HG03060 (cell line): ENCODE measurements at regions not wholly inside any gene's neighbourhood (a gene's known extent, or its start where the extent isn't known, plus 50 kb on each side); places are given as distances from the start of the nearest gene placed in this dataset.
"Not testable (repeated sequence)": the region's sequence is repeated elsewhere in the genome, so short reads cannot be mapped to it uniquely, and the experiment has no call there.

ENCODE experiments used
- ATAC-seq: cut with Tn5 transposase; IDR thresholded peaks from one replicate; pipeline ENCODE4 v1.9.1; 2021; ENCODE audit warnings: low read depth, moderate number of reproducible peaks; ENCODE audit not compliant: unreplicated experiment

DNA sequence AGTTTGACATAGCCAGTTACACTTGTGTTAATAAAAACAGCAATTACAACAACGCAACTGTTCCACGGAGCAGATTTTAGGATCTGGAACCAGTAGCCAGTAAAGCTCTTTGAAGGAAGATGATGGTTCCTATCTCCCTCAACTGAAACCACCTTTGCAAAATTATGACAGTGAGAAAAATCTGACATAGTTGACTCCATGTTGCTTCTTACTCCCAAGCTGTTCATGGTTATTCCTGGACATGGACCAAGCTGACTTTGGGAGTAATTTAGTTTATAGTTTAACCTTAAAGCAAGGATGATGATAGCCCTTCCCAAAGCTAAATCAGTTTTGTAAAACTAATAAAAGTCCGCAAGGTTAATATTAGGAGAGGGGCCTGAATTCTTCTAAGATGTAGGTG, 518.0 kb upstream of the ZP4 start:
- no peak for ATAC-seq

DNA sequence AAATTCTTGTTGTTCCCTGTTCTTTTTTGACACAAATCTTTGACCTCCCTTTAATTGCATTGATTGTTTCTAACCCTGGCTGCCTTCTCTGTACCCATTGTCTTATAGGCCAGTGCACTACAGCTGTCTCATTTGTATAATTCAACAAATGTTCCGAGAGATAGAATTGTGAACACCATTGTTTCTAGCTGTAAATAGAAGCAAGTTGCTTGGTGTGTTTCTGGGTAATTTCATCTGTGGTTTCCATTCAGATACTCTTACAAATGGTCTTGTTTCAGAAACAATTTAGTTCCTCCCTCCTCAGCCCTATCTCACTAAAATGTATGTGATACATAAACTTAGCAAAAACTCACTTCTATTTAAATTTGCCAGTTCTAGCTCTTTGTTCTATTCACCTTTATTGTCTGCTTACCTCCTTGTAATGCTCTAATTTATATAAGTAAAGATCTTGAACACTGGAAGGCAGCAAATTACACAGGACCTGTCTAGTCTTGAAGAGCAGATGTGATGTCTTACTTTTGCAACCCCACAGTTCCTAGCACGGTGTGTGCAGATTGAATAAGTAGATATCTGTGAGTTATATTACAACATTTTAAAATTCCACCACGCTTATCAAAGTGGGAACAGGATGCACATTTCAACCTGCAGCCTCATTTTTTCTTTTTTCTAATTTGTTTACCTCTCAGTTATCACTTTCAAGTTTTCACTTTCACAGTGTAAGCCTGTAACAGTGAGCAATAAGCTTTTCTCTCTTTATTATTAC, 515.6 kb upstream of the ZP4 start:
- no peak for ATAC-seq

DNA sequence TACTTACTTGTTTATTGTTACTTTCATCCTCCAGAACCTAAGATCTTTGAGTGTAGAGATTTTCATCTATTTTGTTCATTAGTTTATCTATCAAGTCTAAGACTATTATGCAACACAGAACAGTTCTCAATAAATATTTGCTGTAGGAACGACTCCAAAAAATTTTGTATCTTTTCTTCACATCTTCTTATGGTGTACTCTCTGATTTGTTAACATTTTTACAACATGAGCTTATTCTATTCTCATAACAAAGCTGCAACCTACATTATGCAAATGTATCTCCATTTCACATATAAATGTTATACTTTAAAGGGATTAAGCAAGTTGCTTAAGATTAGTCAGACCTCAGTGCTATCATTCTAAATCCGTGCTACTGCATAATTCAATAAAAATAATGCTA, 514.2 kb upstream of the ZP4 start:
- no peak for ATAC-seq

DNA sequence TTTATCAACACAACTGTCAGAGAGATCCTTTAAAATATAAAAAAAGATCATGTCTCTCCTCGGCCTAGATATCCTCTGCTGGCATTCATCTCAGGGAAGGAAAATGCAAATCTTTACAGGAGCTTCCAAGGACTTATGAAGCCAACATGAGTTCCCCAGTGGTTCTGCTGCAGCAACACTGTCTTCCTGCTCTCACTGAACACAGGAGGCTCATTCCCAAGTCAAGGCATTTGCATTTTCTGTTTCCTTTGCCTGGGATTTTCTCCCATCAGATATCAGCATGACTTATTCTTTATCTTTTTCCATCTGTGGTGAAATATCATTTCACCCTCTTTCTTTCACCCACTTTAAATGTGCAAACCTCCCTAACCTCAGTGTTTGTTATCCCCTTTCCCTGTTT, 513.8 kb upstream of the ZP4 start:
- no peak for ATAC-seq

DNA sequence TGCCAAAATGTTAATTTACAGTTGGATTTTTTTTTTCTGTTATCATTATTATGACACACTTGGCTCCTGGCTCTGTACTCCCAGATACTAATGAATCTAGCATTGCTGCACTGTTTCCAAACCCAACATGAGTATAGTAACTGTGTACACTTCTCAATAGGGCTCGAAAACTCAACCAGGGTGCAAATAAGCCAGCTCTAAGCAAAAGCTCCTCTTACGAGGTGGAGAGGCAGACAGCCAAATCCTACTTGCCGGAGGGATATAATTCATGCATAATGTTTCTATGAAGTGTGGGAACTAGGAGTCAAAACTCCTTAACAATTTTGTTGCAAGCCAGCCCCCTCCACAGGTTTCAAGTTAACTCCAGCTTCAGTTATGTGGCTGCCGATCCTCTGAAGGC, 510.4 kb upstream of the ZP4 start:
- no peak for ATAC-seq

DNA sequence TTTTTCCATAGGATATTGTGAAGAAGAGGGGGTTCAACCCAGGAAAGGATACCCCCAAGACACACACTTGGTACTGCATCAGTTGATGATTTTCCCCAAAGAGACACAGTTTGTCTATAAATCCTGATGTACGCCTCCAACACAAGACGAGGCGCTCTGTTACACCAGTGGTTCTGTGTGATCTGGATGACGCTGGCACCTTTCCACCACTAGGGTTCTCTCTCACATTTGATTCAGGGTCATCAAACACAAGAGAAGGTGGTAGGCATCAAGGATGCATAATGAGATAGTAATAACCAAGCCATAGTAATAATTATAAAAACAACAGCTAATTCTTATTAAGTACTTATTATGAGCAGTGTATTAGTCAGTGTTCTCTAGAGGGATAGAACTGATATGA, 508.8 kb upstream of the ZP4 start:
- no peak for ATAC-seq

DNA sequence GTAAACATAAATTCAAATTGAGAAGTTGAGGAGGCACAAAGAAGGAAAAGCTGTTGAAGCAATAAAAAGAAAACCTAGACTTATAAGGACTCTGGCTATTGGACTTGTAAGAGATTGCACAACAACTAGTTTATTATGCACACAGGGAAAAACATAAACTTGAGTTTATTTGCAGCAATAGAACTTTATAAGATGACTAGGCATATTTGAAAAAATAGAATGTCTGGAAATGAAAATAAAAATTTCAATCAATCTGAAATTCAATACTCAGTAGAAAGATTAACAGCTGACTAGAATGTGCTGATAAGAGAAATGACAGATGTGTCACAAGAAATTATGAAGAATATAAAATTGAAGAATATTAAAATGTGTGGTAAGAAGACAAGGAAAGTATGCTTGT, 505.4 kb upstream of the ZP4 start:
- ATAC-seq, result no peak

DNA sequence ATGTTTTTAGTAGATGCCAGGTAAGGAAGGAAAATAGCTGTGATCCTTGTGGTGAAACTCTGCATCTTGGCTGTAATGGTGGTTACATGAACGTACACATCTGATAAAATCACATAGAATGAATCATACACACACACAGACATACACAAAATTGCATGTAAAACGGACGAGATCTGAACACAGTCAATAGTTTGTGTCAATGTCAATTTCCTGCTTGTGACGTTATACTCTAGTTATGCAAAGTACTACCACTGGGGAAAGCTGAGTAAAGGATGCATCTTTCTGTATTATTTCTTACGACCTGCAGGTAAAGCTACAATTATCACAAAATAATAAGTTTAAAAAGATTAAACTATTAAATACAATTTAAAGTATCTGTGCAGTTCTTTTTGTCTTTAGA, 493.7 kb upstream of the ZP4 start:
- no peak for ATAC-seq

DNA sequence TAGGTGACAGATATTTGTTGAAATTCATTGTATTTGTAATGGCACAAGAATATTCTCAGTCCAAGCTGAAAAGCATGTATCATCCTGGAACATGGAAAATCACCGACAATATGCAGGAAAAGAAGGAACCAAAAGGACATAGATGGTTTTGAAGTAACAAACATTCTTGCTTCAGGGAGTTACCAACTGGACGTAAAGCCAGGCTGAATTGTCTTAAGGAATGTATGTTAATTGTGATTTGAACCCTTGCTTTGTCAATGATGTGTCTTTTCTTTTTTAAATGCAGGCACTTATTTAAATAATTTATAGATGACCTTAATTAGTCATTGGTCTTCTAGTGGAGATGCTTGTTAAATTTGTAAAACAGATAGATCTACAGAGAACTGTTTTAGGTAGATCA, 489.4 kb upstream of the ZP4 start:
- no peak for ATAC-seq

DNA sequence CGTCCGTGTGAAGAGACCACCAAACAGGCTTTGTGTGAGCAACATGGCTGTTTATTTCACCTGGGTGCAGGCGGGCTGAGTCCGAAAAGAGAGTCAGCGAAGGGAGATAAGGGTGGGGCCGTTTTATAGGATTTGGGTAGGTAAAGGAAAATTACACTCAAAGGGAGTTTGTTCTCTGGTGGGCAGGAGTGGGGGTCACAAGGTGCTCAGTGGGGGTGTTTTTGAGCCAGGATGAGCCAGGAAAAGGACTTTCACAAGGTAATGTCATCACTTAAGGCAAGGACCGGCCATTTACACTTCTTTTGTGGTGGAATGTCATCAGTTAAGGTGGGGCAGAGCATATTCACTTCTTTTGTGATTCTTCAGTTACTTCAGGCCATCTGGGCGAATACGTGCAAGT, 488.7 kb upstream of the ZP4 start:
- ATAC-seq, result not testable (repeated sequence)

DNA sequence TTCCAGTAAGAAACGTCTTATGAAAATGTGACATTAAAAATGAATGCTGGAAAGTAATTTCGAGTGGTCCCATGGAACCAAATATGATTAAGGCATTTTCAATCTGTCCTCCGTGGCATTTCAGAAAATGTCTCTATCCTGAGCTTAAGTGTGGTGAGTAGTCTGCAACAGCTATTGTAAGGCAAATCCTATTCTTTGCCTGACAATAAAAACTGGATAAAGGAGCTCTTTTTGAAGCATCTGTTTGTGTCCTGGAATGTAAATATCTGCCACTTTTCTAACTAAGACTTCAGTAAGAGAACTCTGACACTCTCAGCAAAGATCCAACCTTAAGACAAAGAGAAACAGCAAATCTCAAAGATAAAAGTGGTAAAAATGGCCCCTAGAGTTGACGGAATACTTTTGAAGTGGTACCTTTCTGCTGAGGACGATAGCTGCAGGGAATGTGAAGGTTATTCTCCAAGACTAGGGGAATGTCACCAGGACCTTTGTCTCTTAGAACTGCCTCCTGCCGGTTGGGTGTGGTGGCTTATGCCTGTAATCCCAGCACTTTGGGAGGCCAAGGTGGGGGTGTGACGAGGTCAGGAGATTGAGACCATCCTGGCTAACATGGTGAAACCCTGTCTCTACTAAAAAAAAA, 486.7 kb upstream of the ZP4 start:
- no peak for ATAC-seq

DNA sequence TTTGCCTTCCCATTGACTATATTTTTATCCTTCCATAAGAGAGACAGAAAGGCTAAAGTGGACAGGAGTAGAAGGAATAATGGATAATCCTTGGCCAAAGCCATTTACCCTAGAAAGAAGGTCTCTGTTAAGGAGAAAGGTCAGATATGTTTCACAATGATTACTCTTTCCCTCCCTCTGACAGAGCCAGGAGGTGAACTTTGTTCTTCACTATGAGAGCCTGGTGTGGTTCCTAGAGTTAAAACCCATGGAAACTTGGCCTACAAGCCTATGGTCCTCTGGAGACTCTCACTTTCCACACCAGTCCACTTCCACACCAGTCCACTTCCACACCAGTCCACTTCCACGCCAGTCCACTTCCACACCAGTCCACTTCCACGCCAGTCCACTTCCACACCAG, 479.9 kb upstream of the ZP4 start:
- ATAC-seq, result no peak

DNA sequence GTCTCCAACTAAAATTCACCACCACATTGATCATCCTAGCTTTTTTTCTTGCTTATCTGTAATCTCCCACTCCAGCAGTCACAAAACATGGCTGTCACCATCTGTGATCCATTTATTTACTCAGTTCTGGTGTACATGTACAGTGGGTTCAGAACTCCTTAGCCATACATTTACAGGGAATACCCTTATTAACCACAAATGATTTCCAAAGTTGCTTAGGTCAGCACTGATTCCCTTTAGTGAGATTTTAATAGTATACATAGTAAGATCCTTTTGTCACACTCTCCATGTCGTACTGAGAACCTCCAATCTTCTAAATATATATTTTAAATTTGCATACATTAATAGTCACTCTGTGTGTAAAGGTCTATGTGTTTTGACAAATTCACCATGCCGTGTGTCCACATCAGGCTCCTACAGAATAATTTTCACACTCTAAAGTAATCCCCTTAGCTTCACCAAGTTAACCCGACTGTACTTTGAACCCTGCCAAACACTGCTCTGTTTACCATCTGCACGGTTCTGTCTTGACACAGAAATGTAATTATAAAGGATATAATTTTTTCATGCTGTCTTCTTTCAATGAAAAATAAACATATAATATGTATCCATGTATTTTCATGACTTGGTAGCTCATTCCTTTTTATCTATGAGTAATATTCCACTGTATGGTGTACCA, 473.6 kb upstream of the ZP4 start:
- ATAC-seq, result no peak

DNA sequence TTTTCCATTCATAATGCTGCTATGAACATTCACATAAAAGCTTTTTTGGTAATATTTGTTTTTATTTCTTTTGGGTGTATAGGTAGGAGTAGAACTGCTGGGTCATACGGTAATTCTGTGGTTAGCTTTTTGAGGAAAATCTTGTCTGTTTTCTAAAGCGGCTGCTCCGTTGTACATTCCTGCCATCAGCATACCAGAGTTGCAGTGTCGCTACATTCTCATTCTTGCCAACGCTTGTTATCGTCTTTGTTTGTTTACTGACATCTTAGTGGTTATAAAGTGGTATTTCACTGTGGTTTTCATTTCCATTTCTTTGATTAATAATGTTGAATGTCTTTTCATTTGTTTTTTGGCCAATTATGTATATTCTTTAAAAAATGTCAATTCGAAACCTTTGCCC, 469.8 kb upstream of the ZP4 start:
- ATAC-seq, result no peak

DNA sequence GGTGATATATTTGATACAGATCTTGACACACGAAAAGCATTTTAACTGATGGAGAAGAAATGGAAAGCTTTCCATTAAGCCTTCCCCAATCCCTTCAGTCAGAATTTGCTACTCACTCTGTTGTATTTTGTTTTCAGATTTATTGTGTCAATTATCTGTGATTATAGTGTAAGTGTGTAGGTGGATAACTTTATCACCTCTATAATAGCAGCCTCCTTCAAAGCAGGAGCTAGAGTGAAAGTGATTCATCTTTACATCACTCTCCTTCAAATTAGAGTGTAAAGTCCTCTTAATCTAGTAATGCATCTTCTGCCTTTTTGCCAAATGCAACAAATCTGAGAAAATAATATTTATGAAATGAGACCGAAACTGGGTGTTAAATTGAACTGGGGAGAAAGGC, 459.7 kb upstream of the ZP4 start:
- ATAC-seq, result no peak

DNA sequence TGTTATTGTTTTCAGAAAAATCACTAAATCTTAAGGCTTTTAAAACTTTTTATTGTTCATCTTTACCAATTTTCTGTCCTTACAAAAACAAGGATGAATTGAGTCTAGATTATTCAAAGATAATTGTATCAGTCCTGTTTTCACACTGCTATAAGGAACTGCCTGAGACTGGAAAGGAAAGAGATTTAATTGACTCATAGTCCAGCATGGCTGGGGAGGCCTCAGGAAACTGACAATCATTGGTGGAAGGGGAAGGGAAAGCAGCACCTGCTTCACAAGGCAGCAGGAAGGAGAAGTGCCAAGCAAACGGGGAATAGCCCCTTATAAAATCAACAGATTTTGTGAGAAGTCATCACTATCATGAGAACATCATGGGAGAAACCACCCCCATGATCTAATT, 455.6 kb upstream of the ZP4 start:
- no peak for ATAC-seq

DNA sequence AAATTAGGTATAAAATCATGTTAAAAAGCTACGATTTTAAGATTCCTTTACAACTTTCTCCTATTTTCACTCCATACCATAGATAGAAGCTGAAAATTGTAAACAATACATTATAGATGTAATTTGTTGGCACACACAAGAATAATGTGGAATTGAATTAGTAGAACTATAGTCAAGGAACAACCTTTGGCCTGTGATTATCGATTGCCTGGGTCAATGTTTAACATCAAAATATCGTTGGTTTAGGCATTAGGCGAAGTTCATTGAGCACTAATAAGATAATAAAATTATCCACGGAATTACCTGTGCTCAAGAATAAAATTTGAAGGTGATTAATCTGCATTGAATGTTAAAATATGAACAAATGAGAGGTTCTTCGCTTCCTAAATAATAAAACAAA, 455.1 kb upstream of the ZP4 start:
- ATAC-seq, result no peak

DNA sequence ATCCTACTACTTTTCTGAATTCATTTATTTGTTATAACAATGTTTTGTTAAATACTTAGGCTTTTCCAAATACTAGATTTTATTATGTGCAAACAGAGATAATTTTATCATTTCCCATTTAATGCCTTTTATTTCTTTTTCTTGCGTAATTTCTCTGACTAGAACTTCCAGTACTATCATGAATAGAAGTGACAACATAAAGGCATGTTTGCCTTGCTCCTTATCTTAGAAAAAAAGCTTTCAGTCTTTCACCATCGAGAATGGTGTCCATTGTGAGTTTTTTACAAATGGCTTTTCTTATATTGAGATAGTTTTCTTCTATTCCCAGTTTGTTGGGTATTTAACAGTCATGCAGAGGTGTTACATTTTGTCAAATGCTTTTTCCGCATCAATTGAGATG, 453.1 kb upstream of the ZP4 start:
- ATAC-seq, result no peak

DNA sequence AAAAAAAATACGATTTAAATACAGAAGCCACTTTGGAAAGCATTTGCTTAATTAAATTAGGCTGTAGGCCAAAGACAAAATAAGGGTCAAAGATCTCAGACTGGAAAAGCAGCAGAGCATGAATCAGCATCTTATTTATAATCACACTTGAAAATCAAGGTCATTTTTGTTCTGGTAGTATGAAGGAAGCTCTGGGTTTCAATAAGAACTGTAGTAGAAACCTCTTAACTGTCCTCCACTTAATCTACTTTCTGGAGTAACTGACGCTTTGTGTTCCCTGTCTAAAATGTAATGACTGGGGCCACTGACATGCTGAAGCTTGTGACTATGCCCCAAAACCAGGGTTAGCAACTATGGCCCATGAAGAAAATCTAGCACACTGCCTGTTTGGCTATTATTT, 450.7 kb upstream of the ZP4 start:
- ATAC-seq, result no peak

DNA sequence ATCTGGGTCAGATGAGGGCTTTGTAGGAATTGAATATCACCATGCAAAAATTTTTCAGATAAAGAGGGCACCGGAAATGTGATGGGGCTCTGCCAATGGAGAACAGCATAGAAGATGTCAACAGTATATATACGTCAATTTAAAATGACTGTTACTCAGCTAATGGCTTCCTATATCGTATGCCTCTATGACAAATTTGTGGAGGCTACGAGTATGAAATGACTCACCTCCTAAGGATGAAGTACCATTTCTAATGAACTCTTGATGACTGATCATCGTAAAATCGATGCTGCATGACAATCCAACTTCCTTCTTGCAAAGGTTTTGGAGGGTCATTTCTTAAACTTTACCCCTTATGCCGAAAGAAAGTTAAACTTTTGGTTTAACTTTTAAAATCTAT, 450.3 kb upstream of the ZP4 start:
- no peak for ATAC-seq

DNA sequence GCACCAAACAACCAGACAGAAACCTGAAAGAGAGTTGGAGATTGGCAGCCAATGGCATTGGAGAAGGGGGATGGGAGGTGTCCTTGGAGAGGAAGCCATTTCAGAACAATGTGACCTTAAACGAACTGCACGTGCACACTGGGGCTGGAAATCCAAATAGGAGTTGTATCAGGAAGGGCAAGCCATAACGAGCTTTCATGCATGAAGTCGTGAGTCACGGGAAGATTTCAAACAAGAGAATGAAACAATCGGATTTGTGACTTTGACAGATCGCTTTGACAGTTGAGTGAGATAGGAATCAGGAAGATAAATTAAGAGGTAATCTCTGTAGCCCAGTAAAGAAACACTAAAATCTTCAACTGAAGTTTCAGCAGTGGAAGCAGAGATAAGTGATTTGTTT, 445.8 kb upstream of the ZP4 start:
- ATAC-seq, result no peak

DNA sequence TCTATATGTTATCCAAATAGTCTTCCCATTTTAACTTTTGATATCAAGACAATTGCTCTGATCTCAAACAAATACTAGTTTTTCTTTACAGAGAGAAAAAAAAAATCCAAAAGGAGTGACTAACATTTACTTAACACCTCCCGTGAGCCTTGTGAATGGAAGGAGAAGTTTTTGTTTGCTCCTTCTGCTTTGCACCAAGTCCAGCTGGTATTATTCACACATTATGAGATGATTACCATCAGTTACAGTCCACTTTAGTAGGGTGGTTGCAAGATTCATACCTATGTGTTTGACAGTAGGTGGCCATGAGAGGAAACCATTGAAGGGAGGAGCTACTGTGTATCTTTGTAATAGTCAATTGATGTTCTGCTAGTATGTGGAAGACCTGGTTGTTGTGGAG, 443.4 kb upstream of the ZP4 start:
- no peak for ATAC-seq
